Ishikawa (cell line): ENCODE measurements at regions not wholly inside any gene's neighbourhood (a gene's known extent, or its start where the extent isn't known, plus 50 kb on each side); places are given as distances from the start of the nearest gene placed in this dataset.

Experiments
- RAD21 ChIP-seq: IDR thresholded peaks from 2 replicates; pipeline ENCODE4 v1.6.1; 2012; ENCODE audit warnings: low read depth
- TCF12 ChIP-seq: IDR thresholded peaks from 2 replicates; pipeline ENCODE4 v1.6.1; 2012; ENCODE audit warnings: low read depth
- ZBTB7A ChIP-seq: IDR thresholded peaks from 2 replicates; pipeline ENCODE4 v1.6.1; 2012; ENCODE audit warnings: low read depth

DNA sequence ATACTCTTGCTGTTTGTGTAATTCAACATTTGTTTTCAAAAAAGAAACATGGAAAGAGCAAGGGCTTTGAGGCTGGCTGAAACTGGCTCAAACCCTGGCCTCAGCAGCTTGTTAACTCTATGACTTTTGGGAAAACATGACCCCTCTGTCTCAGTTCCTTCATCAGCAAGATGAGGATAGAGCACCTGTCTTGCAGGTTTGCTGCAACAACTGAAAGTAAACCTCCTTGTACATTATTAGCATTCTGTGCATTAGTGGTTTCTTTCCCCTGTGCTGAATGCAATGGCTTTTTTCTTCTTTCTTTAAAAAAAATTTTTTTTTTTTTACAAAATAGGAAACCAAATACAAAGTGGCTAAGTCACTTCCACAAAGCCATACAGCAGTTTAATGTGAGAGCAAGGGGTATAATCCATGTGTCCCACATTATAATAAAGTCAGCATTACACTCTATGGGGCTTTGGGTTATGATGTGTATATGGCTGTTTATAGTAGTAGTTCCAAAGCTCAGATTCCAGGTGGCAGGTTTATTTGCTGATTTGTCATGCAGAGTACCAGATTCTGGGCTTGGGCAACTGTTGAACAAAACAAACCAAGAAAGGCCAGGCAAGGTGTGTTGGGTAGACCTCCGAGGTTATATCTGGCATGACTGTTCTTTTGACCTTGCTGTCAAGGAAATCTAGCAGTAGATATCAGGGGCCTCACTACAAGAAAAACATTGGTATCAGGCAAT is 194.5 kb upstream of the CNOT2 start:
- no peak for TF ChIP-seq RAD21
- TF ChIP-seq TCF12 = no peak
- TF ChIP-seq ZBTB7A = no peak
